GM06990 (cell line): ENCODE measurements at regions not wholly inside any gene's neighbourhood (a gene's known extent, or its start where the extent isn't known, plus 50 kb on each side); places are given as distances from the start of the nearest gene placed in this dataset.
"Not testable (repeated sequence)": the region's sequence is repeated elsewhere in the genome, so short reads cannot be mapped to it uniquely, and the experiment has no call there.

ENCODE experiments used
- DNase-seq: peaks from one replicate; pipeline ENCODE4 v3.0.0-alpha.2; 2011; ENCODE audit not compliant: insufficient read length; ENCODE audit errors: extremely low read depth
- H3K27me3 ChIP-seq: replicated peaks from 2 replicates; pipeline ENCODE4 v1.6.0; 2011; ENCODE audit warnings: low read length; ENCODE audit not compliant: control insufficient read depth, insufficient read depth
- H3K36me3 ChIP-seq: 2 replicates; pipeline ENCODE4 v1.5.1; 2011; ENCODE audit warnings: low read length; ENCODE audit not compliant: control insufficient read depth, insufficient read depth
- H3K4me3 ChIP-seq: replicated peaks from 2 replicates; pipeline ENCODE4 v1.5.1; 2011; ENCODE audit warnings: low read depth, mild to moderate bottlenecking, control low read depth, low read length
- TF ChIP-seq, protein P1 (sequence below): IDR thresholded peaks from 2 replicates; pipeline ENCODE4 v1.5.1; 2011; ENCODE audit warnings: low read length, control low read depth, mild to moderate bottlenecking, inconsistent platforms; ENCODE audit not compliant: insufficient read depth, poor library complexity, severe bottlenecking

DNA sequence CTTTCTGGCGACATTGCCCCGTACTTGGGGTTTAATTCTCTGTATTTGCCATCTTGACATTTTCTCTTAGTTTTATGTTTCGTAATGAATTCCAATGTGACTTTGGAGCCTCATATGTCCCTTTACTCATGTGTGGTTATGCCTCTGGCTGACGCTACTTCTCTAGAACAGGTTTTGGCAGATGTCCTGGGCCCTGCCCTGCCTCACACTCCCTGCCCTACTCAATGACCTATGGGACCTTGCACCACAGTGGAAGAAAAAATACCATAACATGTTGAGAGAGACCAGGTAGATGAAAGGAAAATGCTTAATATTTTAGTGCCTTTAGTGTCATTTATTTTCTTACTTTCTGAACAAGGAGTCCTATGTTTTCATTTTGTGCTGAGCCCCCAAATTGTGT is 400.5 kb downstream of the TFEC start:
- Histone ChIP-seq H3K4me3 (no peak overlapping the region), H3K27me3 (no peaks in the 10 kb centered on the region), H3K36me3 (no peaks in the 10 kb centered on the region)
- TF ChIP-seq, protein P1, sequence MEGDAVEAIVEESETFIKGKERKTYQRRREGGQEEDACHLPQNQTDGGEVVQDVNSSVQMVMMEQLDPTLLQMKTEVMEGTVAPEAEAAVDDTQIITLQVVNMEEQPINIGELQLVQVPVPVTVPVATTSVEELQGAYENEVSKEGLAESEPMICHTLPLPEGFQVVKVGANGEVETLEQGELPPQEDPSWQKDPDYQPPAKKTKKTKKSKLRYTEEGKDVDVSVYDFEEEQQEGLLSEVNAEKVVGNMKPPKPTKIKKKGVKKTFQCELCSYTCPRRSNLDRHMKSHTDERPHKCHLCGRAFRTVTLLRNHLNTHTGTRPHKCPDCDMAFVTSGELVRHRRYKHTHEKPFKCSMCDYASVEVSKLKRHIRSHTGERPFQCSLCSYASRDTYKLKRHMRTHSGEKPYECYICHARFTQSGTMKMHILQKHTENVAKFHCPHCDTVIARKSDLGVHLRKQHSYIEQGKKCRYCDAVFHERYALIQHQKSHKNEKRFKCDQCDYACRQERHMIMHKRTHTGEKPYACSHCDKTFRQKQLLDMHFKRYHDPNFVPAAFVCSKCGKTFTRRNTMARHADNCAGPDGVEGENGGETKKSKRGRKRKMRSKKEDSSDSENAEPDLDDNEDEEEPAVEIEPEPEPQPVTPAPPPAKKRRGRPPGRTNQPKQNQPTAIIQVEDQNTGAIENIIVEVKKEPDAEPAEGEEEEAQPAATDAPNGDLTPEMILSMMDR = no peak
- DNase-seq = no peak

DNA sequence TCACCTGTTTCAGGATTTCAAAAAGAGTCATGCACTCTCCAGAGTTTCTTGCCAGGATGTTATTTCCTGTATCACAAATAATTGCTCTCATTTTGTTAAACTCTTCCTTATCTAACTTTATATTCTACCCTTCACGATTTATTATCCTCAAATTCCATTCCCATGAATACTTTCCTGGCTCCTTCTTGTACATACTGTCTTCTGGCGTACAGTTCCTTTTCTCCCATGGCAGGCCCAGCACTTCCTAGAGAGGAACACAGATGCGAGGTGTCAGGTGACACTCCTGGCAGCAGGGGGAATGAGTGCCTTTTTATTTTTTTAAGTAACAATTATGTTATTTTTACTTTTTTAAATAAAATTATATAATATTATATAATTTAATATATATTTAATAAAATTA is 411.9 kb downstream of the TFEC start:
- no peak for DNase-seq
- TF ChIP-seq, protein P1 = no peak

DNA sequence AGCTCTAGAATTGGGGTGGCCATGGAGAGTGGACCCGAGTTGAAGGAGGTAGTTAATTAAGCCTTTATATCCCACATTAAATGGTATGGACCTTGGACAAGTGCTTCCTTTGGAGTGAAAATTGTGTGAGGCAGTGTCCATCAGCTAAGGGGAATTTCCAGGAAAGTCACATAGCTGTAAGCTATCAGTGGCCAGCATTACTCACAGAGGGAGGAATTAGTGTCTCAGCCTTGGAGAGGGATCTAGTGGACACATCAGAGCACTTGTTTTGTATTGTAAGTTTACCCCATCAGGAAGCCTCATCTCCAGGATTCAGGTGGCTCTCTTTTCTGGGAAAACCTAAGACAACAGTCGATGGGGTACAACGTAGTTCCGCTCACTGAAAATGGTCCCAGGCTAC is 416.7 kb downstream of the TFEC start:
- no peak overlapping the region for H3K4me3 ChIP-seq
- TF ChIP-seq, protein P1 = no peak
- no peaks in the 10 kb centered on the region for H3K27me3 ChIP-seq
- H3K36me3 ChIP-seq = no peaks in the 10 kb centered on the region
- DNase-seq = no peak

More for the DNA sequence above, 411.9 kb downstream of the TFEC start:
- Histone ChIP-seq H3K27me3 (no peaks in the 10 kb centered on the region), H3K36me3 (no peaks in the 10 kb centered on the region), H3K4me3 (no peak overlapping the region)

DNA sequence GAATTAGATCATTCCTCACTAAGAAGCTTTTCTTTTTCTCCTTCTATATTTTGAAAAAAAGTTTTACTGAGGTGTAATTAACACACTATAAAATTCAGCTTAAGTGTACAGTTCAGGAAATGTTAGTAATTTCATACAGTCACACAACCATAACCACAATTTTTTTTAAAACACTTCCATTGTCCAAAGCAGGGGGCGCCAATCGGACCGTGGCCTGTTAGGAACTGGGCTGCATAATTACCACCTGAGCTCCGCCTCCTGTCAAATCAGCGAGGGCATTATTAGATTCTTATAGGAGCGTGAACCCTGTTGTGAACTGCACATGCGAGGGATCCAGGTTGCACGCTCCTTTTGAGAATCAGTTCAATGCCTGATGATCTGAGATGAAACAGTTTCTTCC is 427.1 kb downstream of the TFEC start:
- TF ChIP-seq, protein P1 = no peak
- Histone ChIP-seq H3K36me3 (no peaks in the 10 kb centered on the region), H3K27me3 (no peaks in the 10 kb centered on the region), H3K4me3 (no peak overlapping the region)
- no peak for DNase-seq

DNA sequence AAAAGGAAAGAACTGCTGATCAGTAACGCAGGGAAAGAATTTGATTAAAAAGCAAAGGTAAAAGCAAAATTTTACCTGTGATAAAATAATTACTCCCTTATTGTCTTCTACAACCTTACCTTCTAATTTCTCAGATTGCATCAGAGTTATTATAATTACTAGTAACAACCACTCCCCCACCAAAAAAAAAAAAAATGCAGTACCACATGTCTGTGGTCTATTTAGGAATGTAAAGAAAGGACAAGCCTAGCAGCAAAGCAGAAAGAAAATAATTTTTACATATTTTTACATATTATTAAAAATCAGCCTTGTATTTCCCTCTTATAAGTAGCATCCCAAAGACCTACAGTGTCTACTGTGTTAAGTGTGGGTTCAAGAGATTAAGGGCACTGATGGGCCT is 430.4 kb downstream of the TFEC start:
- no peak for DNase-seq
- H3K27me3 ChIP-seq = no peaks in the 10 kb centered on the region
- no peak overlapping the region for H3K4me3 ChIP-seq
- H3K36me3 ChIP-seq = no peaks in the 10 kb centered on the region
- TF ChIP-seq, protein P1 = no peak

DNA sequence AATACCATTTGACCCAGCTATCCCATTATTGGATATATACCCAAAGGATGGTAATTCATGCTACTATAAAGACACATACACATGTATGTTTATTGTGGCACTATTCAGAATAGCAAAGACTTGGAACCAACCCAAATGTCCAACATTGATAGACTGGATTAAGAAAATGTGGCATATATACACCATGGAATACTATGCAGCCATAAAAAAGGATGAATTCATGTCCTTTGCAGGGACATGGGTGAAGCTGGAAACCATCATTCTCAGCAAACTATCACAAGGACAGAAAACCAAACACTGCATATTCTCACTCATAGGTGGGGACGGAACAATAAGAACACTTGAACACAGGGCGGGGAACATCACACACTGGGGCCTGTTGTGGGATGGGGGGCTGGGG is 431.4 kb downstream of the TFEC start:
- not testable (repeated sequence) for H3K36me3 ChIP-seq, DNase-seq, H3K27me3 ChIP-seq, H3K4me3 ChIP-seq

DNA sequence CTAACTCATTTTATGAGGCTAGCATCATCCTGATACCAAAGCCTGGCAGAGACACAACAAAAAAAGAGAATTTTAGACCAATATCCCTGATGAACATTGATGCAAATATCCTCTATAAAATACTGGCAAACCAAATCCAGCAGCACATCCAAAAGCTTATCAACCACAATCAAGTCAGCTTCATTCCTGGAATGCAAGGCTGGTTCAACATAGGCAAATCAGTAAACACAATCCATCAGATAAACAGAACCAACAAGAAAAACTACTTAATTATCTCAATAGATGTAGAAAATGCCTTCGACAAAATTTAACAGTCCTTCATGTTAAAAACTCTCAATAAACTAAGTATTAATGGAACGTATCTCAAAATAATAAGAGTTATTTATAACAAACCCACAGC is 433.3 kb downstream of the TFEC start:
- H3K27me3 ChIP-seq, DNase-seq, H3K36me3 ChIP-seq, H3K4me3 ChIP-seq: not testable (repeated sequence)
